ENCODE measurements at regions not wholly inside any gene's neighbourhood (a gene's known extent, or its start where the extent isn't known, plus 50 kb on each side); places are given as distances from the start of the nearest gene placed in this dataset.

DNA sequence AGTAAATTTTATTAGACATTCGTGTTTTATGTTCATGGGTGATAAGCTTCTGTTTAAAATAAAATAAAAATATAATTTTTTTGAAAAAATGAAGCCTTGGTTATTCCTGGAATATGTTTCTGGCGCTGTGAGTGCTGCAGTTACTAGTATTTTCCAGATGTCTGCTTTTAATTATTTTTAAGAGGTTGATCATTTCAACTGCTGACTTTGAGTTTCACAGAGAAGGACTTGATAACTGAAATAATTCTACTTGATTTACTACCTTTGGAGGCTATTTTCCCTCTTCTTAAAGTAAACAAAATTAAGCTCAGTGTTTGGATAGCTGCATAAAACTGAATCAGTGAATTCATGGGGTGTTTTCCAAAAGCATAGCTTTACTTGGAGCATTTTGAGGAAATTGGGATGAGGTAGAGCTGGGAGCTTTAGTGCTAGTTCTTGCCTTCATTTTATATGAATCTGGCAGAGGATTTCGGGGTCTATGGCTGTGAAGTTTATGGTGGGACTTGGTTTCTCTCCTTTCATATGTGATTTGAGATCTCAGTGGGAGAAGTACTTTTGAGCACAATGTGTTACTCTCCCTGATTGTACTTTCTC, 666.5 kb downstream of the DCDC2C start:
- DNase-seq (ENCODE audit: low spot score), result no peak

DNA sequence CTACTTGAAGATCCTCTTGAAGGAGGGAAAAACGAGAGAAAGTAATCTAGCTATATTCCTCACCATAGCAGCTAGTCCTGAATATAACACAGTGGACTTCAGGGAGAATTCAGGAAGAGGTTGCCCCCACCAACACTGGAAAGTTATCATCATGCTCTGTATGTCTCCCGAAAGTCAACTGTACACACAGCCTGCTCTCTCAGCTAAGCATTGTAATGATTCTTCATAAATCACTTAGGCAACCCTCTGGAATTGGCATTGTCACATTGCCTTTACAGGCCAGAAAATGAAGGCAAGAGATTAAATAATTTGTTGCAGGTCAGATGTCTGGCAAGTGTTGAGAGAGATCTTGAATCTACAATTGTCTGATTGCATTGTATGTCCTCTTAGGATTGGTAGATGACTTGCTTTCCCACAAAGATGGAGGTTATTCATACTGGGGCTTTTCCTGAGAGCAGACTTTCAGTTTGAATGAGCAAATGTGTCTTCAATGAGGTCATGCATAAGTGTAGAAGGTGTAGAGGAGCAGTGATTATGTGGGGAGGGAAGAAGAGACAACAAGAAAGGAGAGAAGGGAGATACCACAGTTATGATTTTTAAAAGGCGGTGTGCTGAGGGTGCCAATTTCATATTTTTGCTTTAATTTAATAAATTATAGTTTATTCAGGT, 667.2 kb downstream of the DCDC2C start:
- no peak for DNase-seq (ENCODE audit: low spot score)

DNA sequence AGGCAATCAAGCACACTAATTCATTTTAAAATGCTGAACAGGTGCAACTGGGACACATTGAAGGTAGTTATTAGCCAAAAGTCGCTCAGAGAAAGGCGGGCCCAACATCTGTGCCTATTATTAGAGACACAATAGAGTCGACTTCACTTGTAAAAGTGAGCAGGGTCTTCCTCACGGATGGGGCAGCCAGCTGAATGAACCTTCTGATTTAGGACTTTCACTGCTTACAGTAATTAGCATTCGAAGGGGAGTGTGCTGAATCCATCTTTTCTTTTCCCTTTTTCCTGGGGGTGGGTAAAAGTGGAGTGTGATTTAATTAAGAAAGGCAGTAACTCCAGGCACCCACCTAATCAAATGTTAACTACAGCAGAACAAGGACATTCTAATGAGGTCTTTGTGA, 677.7 kb downstream of the DCDC2C start:
- no peak for DNase-seq (ENCODE audit: low spot score)

DNA sequence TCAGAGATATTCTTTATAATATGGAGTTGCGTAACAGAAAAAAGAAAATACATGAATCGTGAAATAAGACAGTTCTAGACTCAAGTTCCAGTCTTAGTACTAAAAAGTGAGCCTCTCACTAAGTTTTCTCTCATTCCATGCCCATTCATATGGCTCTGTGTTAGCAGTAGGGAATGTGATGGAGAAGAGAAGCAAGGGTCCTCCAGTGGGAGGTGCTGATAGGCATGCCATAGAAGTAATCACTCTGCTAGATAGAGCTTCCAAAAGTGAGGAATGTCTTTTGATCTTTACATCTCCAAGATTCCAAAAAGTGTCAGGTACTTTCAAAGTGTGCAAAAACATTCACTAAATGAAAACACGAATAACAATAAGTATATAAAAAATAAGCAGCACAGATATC, 678.4 kb downstream of the DCDC2C start:
- DNase-seq (ENCODE audit: low spot score), result no peak

DNA sequence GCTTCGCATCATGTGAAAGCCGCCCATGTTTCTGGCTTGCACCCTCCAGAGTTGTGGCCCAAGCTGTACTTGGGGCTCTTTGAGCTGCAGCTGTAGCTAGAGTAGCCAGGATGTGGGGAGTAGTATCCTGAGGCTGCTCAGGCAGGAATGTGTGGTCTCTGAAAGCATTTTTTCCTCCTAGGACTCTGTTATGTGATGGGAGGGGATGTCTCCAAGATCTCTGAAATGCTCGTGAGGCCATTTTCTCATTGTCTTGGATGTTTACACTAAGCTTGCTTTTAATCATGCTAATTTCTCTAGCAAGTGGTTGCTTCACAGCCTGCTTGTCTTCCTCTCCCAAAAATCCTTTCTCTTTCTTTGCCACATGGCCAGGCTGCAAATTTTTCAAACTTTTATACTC, 687.6 kb downstream of the DCDC2C start:
- DNase-seq (ENCODE audit: low spot score), result no peak

DNA sequence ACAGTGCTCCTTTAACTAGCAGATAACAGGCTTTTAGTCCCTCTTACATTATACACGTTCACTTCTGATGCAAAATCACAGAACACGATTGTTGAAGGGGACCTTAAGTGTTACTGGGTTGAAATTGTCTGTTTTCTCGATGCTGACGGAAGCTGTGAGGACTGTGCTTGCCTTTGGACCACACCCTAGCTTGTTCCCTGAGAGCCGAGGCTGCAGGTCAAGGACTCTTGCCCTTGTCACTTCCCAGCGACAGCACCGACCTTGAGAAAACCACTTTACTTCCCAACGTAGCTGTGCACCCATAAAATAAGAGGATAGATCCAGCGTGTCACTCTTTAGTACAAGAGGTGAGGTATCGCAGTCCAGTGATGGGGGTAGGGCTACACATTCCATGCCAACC, 701.0 kb downstream of the DCDC2C start:
- no peak for DNase-seq (ENCODE audit: low spot score)

DNA sequence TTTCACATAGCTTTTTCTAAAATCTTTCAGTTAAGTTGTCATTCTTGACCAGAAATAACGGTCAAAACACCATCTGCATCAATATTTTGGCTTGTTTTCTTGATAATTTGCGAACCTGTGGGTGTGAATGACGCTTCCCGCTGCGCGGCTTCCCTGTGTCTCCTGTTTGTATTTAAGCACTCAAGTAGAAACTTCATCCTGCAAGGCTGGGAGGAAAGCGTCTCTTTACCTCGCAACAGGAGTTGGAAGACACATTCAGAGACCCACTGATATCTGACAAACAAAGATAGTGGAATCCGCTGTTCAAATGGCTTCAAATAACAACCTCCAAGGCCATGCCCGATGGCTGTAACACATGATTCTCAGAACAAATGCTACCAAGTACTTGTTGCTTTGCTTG, 704.9 kb downstream of the DCDC2C start:
- DNase-seq (ENCODE audit: low spot score), result no peak

DNA sequence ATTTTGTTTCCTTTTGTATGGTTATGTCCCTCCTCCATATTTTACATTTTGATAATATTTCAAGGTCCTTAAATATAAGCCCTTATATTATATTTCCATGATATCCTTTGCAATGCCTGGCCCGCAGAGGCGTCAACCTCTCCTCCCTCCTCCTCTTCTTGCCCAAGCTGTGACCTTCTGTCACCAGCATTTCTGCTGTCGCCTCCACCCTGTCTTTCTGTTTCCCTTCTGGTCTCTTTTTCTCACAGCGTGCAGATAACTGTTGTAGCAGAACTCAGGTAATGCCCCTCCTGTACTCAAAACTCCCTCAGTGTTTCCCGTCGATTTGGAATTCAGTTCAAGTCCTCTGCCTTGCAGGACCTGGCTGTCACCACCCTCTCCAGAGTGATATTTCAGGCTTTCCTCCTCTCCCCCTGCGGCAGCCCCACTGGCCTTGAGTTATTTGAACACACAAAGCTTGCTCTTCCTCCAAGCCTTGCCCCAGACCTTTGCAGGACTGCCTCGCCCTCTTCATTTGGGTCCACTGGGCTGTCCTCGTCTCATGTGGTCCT, 709.3 kb downstream of the DCDC2C start:
- DNase-seq (ENCODE audit: low spot score), result no peak

DNA sequence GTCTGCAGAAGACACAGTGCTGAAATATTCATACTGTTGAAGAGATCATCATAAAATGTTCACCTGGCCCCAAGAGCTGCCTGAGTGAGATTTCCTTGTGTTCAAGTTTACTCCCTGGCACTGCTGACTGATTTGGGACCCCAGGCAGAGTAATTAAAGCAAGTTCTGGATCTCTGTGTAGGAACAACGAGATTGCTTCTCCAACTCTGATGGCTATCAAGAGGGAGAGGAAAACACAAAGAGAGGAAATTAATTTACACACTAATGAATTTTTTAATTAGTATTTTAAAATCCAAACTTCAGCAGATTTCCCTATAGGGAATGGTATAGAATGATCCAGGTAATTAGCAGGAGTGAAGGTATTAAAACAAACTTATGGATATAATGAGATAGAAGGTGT, 711.8 kb downstream of the DCDC2C start:
- DNase-seq (ENCODE audit: low spot score), result no peak

DNA sequence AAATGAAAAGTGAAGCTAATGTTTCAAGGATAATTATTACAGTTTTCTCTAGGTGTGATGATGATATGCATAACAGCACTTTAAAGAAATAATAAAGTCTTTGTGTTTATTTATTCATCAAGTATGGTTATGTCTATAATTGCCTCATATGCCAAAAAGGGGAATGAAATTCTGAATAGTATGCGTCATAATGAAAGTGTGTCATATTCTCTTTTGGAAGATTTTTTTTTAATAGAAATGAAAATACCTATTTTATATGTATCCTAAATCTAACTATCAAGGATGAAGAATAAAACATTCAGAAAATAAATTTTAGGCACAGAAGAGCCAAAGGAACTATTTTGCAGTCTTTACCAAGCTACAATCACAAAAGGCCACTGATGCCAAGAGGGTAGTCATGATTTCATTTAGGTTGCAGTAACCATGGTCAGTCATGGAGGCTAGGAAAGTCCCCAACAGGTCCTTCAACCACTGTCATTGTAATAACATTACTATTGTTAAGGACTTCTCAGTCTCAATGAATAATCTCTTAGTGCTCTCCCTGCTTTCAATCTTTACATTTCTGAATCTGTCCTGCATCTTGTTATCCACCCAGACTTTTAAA, 712.5 kb downstream of the DCDC2C start:
- DNase-seq (ENCODE audit: low spot score), result no peak

DNA sequence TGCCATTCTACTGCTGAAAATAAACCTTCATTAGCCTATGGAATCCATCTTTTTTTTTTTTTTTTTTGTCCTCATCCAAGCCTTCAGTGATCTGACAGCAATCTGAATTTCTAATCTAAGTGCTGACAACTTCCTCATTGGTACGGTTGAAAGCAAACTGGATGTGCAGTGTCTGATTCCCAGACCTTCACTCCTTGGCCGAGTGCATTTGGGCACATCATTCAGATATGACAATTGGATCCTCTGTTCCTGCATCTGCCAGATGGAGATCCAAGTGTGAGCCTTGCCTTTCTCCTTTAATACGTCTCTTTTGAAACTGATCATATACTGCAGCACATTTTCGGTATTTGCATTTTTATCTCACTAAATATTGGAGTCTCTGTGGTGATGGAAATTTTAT, 713.1 kb downstream of the DCDC2C start:
- DNase-seq (ENCODE audit: low spot score), result no peak

DNA sequence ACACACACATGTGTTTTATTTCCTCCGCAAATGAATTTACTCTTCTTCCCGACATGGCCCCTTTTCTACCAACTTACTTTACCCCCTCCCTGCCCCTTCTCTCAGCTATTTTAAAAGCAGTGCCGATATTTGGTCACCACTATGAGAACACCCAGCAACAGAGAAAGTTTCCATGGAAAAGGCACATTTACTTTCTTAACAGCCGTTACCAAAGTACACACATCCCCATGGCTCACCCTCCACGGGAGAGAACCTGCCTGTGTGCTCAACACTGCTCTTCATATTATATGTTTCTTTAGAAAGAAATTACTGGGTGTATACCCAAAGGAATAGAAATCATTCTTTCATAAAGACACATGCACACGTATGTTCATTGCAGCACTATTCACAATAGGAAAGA, 714.4 kb downstream of the DCDC2C start:
- DNase-seq (ENCODE audit: low spot score), result no peak

DNA sequence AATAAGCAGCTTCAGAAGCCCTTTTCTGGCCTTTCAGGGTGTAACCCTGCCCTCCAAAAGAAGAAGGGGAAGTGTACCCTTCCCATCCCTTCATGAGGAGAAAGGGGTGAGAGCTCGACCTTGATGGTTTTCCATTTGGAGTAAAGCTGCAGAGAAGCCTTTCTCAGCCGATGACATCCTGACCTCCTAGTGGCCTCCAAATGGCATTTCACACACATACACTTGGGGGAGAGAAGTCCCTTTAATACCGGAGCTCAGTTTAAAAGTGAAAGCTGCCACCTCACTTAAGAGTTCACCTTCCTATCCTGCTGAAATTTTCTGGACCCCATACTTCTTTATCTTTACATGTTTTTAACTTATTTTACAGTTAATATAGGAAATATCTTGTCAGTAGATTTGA, 716.7 kb downstream of the DCDC2C start:
- DNase-seq (ENCODE audit: low spot score), result no peak

DNA sequence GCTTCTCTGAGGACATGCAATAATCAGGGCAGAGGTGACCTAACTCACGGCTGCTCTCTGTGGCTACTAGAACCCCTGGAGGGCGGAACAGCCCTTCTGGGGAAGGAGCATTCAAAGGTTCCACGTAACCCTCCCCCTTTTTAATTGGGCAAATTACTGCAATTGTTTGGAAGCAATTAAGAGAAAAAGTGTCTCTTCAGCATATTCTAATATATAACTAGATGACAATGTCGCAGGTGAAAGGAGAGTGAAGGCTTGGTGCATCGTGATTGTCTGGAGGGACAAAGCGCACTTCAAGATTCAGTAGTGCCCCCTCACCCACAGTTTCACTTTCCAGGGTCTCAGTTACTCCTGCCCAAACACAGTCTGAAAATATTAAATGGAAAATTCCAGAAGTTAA, 720.8 kb downstream of the DCDC2C start:
- DNase-seq (ENCODE audit: low spot score), result no peak

DNA sequence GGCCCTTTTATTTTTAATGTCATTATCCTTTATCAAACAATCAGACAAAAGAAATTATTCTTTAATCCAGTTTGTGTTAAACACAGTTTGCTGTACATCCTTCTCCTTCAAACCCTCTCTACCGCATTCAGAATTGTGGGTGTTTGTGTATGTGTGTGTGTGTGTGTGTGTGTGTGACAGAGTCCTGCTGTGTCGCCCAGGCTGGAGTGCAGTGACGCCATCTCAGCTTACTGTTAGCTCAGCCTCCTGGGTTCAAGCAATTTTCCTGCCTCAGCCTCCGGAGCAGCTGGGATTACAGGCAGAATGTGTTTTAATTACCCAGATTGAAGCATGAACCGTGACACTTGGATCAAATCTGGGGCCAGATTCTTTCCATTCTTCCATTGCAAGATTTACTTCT, 723.7 kb downstream of the DCDC2C start:
- DNase-seq (ENCODE audit: low spot score), result no peak

DNA sequence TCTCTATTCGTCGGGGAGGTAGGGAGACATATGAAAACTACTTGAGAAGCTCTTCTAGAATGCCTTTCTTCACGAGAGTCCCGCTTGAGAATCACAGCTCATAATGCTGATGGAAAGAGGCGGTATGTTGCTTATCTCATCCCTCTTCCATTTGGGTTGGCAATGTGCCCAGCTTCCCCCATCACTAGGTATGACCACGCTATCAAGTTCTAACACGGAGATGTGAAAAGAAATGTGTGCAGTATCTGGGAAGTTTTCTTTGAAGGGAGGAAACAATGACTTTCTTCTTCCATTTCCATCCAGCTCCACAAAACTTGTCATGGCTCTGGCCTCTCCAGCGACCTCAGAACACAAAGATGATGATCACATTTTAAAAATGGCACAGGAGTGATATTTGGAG, 742.4 kb downstream of the DCDC2C start:
- no peak for DNase-seq (ENCODE audit: low spot score)

DNA sequence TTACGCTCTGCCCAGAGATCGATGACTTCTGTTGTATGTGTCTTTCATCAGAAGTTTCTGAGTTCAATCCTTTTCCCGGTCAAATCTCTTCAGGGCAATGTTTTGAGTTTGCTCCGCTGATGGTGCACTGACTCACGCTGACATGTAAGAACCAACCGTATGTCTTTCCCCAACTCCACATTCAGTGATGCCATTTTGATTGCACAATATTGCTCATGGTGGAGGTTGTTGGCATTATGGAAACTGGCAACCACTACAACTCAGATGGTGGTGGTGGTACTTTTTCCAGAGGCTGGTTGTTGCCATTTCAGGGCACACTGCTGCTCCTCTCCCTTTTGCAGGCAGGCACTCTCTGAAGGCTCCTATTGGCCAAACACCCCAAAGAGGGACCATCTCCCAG, 751.5 kb downstream of the DCDC2C start:
- no peak for DNase-seq (ENCODE audit: low spot score)

DNA sequence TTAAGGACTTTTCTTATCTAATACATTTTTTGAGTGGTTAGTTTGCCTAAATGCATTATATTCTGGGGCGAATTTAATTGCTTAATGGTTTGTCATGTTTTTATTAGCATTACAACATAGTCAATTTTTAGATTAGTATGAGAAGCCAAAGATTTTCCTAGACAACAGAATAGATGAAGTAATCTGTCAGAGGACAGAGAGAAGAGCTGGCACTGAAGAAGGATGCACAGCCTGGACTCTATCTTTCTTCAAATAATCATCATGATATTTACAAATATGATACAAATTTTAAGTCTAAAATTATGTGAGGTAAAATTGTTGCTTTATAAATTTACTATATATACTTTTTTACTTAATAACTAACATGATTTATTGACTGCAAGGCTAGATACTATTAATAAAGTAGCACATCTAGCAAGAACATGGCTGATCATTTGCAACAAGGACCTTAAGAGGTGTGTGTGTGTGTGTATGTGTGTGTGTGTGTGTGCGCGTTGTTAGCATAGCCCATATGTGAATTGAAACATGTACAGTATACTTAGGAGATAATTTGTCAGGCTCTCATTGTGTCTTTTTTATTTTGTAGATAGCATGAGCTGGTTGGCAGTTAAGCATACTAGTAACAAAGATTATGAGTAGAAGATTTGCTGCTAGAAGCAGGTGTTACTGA, 752.2 kb downstream of the DCDC2C start:
- no peak for DNase-seq (ENCODE audit: low spot score)

DNA sequence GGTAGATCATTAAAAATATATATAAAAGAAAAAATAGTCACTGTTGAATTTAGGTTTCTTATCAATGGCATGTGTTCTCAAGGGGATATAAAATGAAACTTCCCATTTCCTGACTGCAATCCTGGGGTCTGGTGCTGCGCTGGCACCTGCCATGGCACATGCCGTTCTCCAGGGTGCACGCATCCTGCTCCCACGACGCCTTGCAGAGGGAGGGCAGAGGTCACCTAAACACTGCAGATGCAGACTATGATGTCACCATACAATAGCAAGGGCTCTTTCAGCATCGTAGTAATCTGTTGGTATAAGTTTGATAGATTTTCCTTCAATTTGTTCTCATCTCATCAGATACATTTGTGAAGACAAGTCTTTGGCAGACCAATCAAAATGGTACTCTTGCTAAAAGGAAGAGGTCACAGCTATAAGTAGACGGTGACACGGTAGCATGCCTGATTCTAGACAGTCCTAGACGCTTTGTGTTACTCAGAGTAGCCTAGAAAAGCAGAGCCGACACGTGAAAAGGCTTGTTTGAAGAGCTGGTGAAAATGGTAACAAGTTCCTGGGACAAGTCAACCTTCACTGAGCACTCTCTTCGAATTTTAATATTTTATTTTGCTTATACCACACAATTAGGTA, 761.4 kb downstream of the DCDC2C start:
- DNase-seq (ENCODE audit: low spot score), result no peak

DNA sequence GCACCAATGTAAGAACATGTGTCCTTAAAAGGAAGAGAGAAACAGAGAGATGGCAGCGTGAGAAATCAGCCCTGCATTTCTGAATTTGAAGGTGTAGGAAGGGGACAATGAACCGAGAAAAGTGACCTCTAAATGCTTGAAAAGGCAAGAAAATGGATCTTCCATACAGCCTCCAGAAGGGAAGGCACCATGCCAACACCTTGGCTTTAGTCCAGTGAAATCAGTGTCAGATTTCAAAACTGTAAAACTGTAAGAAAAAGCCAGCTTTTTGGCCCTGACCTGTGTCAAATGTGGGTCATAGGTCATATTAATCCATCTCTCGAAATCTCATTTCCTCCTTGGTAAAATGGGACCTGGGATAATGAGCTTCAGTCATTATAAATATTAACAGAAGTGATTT, 762.3 kb downstream of the DCDC2C start:
- no peak for DNase-seq (ENCODE audit: low spot score)

DNA sequence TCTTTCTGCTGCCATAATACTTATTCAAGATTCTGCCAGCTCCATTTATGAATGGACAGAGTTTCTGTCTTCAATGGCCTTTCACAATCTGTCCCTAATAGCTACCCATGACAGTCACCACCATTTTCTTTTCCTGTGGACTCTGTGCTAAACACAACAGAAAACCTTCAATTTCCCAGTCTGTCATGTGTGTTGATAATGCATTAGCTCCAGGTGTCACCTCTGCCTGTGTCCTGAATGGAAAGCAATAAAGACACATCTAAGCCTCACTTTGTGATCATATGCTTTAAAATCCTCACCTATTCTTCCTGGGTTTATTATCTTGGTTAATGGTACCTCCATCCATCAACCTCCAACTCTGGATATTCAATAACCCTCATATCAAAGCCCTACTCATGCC, 772.2 kb downstream of the DCDC2C start:
- DNase-seq (ENCODE audit: low spot score), result no peak

DNA sequence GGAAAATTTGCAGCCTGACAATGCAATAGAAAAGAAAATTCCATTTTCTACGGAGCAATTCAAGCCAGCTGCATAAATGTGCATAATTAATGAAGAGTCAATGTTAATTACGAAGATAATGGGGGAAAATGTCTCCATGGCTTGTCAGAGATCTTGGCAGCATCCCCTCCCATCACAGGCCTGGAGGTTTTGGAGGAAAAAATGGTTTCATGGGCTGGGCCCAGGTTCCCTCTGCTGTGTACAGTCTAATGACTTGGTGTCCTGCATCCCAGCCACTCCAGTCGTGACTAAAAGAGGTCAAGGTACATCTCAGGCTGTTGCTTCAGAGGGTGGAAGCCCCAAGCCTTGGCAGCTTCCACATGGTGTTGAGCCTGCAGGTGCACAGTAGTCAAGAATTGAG, 779.7 kb downstream of the DCDC2C start:
- no peak for DNase-seq (ENCODE audit: low spot score)

DNA sequence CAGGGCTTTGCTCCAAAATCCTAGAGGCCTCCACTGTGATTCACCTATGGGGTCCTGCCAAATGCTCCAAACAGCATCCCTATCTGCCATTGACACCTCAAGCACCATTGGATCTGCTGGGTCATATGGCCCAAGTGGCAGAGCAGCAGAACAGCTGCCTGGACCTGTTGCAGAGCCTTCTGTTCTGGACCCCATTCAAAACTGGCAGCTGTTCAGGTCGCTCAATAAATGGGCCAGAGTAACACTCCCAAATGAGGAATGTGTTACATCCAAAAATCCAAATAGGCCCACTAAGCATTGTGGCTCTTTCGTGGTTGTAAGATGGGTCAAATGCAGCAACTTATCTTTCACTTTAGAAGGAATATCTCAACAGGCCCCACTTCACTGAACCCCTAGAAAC, 783.6 kb downstream of the DCDC2C start:
- no peak for DNase-seq (ENCODE audit: low spot score)
